NOMO-1 treated with dmso at 0.1 percent for 144 hours (cell line): ENCODE measurements at regions not wholly inside any gene's neighbourhood (a gene's known extent, or its start where the extent isn't known, plus 50 kb on each side); places are given as distances from the start of the nearest gene placed in this dataset.

Experiments
- DNase-seq: peaks from one replicate; lab custom pipeline; 2025; ENCODE audit not compliant: unreplicated experiment; lab: John Stamatoyannopoulos, UW

GRCh38 chr5:67605730-67606585, 409.4 kb upstream of the CD180 start:
- DNase-seq, result no peak

GRCh38 chr5:67591491-67591890, 394.9 kb upstream of the CD180 start:
- DNase-seq, result no peak

DNA sequence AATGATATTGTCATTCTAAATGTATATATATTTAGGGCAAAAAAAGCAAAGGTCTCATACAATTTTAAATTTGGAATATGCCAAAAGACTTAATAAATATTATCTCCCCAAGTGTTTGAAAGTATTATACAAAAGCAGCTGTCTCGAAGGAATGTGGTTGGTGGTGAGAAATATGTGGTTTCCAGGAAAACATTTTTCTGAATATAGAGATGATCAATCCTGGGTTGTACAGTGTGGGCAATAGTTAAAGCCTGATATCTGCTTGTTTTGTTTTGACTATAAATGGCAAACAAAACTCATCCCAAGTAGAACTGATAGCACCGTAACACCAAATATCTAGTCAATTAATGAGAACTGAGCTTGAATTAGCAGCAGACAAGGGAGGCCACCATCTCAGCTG, 391.8 kb upstream of the CD180 start:
- no peak for DNase-seq

- DNase-seq, result no peak
These were observed 384.6 kb upstream of the CD180 start for GRCh38 chr5:67581203-67581602.

DNA sequence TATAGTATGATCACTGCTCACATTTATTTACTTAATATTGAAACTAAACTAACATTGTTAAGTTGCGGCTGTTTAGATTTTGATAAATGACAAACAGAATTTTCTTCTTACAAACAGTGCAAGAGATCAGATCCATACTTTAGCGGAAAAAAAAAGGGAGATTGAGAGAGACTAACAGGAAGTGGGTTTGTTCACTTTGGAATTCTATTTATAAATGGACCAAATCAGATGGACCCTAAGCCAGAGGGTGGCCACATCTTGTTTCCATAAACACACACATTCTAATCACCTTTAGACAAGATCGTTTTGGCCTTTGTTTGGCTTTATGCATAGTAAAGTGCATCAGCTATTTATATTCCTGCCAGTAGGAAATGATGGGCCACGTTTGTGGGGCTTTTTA, 381.4 kb upstream of the CD180 start:
- no peak for DNase-seq

GRCh38 chr5:67577424-67577823, 380.8 kb upstream of the CD180 start:
- DNase-seq, result no peak

DNA sequence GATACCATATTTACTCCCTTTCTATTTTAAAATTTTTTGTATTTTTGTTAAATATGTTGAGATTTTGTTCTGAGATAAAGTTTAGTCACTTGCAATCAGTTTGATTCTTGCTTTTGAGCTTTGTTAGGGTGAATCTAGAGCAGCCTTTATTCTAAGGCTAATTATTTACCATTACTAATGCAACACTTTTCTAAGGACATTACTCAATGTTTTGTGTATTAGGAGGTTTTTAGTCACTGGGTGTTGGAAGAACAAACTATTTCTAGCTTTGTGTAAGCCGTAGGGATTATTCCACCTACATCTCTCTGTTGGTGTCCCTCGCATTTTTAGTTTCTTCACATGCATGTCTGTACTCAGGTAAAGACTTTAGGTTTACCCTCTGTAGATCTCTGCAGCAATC, 379.5 kb upstream of the CD180 start:
- DNase-seq, result no peak

DNA sequence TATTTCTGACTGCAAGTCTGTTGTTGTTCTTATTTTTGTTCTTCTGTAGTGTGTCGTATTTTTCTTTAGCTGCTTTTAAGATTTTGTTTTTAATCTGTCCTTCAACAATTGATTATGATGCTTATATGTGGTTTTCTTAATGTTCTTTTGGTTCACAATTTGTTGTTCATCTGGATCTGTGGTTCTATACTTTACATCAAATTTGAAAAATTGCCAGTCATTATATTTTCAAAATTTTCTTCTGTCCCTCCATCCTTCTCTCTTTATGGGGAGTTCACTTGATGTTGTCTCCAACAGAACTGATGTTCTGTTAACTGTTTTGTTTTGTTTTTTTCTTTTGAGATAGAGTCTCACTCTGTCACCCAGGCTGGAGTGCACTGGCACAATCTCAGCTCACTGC, 378.5 kb upstream of the CD180 start:
- DNase-seq, result no peak

- no peak for DNase-seq
These were observed 364.7 kb upstream of the CD180 start for GRCh38 chr5:67561151-67561932.

DNA sequence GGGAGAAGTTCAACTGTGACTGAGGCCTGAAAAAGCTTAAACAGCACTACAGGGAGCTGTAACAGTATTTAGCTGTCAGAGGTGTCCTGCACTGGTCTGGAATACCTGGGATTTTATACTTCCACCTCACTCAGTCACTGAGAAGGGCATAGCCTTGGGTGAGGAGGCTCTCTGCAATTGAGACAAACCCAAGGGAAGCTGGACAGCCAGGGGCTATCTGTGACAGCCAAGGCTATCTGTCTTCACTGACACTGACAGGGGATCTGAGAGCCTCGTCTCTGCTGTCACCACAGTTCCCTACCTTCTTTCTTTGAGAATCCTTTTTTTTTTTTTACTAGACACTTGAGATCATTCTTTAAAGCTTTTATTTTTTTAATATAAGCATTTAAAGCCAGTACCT, 356.2 kb upstream of the CD180 start:
- DNase-seq, result no peak

- no peak for DNase-seq
These were observed 353.3 kb upstream of the CD180 start for GRCh38 chr5:67549947-67550346.

GRCh38 chr5:67549296-67549618, 352.7 kb upstream of the CD180 start:
- DNase-seq, result no peak

GRCh38 chr5:67548520-67549295, 352.1 kb upstream of the CD180 start:
- DNase-seq, result no peak

DNA sequence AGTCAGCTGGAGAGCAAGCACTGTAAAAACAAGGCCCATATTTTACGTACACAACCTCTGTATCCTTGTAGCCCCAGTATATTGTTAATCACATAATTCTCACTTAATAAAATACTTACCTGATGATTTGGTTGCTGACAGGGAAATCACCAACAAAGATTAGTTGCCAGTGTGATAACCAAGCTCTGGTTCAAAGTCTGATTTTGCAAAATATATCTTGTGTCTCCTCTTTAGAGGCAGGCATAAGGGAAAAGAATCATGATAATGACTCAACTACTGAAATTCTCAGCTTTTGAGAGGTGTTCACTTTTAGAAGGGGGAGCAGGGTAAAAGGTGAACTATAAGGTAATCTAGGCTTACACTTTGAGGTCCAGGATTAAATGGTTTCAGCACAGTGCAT, 351.1 kb upstream of the CD180 start:
- no peak for DNase-seq

GRCh38 chr5:67544942-67545341, 348.3 kb upstream of the CD180 start:
- peak; percentile 60 for DNase-seq

DNA sequence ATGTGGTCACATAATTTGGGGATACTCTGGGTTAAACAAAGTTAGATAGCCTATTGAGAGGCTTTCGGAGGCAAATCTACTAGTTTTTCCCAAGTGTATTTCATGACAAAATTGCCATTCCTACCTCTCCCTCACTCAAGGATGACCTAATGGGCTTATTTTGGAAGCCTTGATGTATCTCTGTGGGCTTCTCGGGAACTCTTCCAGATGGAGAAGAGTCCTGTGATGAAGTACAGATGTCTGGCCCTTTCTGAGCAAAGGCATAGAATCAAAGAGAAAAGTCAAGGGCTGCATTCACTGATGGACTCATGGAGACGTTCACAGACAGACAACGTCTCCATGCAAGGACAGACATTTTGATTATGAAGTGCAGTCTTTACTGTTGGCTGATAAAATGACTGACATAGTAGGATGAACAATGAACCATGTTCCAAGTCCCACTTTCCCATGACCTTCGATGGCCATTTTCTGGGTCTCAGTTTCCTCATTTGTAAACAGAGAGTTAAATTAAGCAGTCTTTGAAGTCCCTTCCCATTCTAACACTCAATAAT, 347.2 kb upstream of the CD180 start:
- DNase-seq, result no peak

GRCh38 chr5:67542479-67542878, 345.9 kb upstream of the CD180 start:
- DNase-seq, result peak; percentile 77

GRCh38 chr5:67541875-67542274, 345.3 kb upstream of the CD180 start:
- no peak for DNase-seq

DNA sequence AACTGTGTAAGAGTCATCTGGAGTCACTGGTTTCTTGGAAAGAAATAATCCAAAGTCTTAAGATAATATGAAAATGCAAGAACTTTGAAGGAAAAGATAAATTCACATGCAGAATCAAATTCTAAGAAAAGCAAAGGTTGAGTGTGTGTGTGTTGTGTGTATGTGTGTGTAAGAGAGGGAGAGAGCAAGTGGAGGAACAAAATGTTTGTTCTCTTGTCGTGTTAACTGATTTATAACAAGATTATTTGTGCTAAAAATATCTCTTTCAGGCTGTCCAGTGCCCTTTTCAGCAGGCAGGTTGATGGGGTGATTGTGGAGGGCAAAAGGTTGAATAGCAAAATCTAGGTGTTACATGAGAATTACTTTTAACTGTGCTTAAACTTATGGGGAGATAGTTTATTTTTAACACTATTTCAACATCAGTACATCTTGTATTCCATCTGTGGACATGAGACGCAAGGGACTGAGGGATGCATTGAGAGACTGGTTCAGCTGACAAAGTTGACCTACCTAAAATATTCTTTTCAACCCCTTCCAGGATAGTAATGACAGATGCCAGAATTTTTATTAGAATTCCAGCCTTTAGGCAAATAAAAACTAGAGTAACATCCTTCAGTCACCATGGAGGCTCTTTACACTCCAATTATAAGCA, 342.4 kb upstream of the CD180 start:
- no peak for DNase-seq

DNA sequence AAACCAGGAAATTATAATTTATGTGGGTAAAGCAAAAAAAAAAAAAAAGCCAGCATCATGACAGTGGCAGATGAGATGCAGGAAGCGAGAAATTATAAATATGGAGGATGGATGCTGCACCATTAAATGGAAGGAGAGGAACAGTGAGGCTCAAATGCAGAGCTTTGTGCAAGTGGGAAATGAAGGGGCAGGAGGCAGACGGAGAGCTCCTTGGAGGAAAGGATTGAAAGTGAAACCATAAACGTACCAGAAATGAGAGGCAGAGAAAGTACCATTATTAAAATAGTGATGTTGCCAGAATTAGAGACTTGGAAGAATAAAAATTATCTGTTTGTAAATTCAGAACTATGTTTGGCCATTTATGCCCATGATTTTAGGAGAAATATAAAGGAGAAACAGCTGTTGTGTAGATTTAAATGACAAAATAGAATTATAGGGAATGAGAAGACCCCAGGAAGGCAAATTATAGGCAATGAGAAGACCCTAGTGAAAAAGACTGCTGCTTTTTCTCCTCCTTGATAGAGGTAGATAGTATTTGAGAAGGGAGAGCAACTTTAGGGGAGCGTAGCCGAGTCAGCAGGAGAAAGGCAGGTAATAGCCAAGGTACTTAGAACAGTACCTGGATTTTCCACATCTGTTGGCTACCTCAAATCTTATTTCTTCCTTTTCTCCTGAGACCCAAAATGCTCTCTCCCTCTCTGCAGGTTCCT, 341.0 kb upstream of the CD180 start:
- no peak for DNase-seq
